Motor neuron (in vitro differentiated cells): ENCODE measurements at regions not wholly inside any gene's neighbourhood (a gene's known extent, or its start where the extent isn't known, plus 50 kb on each side); places are given as distances from the start of the nearest gene placed in this dataset.

Experiments
- ATAC-seq, 8 experiments: fragments of 200-7000 bp; cut with Tn5 transposase; replicated peaks in 6 of 8; 2 replicates each; pipeline ENCODE4 v1.8.0; 2021; ENCODE audit warnings: mild to moderate bottlenecking in 8 of 8, moderate library complexity in 8 of 8
- H3K27ac ChIP-seq, 2 donors: fragments of 250-450 bp; sonication (Bioruptor Pico); 2 replicates each; pipeline ENCODE4 v1.9.0; 2021; ENCODE audit warnings: antibody characterized with exemption in 2 of 2, mild to moderate bottlenecking in 2 of 2, moderate library complexity in 1 of 2
- H3K4me1 ChIP-seq, 2 donors: fragments of 250-450 bp; sonication (Bioruptor Pico); replicated peaks in 1 of 2; 2 replicates each; pipeline ENCODE4 v1.6.1; 2021; ENCODE audit warnings: antibody characterized with exemption in 2 of 2, mild to moderate bottlenecking in 2 of 2, moderate library complexity in 1 of 2
- H3K4me3 ChIP-seq, 5 donors: fragments of 250-450 bp; sonication (Bioruptor Pico); 2 replicates each; pipeline ENCODE4 v1.9.0; 2021; ENCODE audit warnings: antibody characterized with exemption in 5 of 5, mild to moderate bottlenecking in 5 of 5, moderate library complexity in 4 of 5
- whole genome bisulfite sequencing, 10 experiments: fragments of 450-650 bp; shearing (Covaris generic); methylation state at CpG; one replicate each; pipeline ENCODE4 v1.0.0; 2022; 5-methylcytosine and 5-hydroxymethylcytosine counted together
- in situ Hi-C, 9 experiments: fragments of 400-800 bp; cut with MboI; loops; one replicate each; pipeline ENCODE4 v1.15.0; 2021; ENCODE audit warnings: low sequenced_read_pairs in 9 of 9, low pct_unique_long_range_greater_than_20kb in 2 of 9; ENCODE audit not compliant: unreplicated experiment in 9 of 9

DNA sequence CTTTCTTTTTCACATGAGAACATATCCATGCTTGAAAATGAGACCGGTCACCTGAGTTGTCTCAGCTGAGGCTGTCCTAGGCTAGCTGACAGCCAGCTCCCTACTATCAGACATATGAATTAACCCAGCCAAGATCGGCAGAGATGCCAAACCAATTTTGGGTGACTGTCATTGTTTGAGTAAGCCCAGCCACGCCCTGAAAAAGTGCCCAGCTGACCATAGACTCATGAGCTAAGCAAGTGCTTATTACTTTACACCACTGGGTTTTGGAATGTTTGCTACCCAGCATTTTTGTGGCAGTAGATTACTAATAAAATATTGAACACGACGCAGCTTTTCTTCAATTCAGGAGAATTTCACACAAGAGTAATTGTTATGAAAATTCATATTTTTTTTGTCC lies 265.2 kb upstream of the LYZL1 start:
- WGBS, 10 experiments: 25 to 100% (median 87%) methylated on average over 2 to 5 of the region's 5 CpGs
- in situ Hi-C loops: no loop called here
- Histone ChIP-seq H3K4me1 (peaks cover 4 to 6% of the 10 kb centered on the region in 2 donors), H3K27ac (no peak overlapping the region), H3K4me3 (no peak overlapping the region)
- ATAC-seq: no peak

DNA sequence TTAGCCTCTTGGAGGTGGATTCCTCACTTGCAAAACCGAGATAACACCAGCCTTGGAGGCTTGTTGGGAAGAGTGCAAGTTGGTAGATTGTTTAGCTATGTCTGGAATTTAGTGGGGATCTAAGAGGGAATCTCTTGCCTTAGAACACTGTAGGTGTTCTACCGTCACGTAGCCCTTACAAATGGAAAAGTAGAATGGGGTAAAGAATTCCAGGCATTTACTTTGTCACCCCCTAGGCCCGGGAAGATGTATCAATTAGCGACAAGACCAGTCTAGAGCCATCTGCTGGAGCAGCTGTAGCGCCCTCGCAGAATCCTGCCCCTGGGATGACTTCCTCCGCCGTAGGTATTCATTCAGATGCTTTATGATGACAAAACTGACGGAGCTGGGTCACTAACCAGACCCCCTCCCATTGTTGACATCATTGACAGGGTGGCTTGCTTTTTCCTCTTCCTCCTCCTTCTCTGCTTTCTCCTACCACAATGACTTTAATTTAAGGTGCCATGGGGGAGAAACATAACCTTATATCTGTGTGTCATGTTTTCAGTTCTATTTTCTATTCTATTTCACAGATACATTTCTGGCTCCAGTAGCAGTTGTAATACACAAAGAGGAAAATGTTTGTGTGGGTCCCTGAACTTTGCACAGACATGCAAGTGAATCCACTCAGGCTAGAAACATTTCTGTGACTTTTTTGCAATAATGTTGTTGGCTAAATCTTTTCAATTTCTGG lies 262.6 kb upstream of the LYZL1 start:
- WGBS, 10 experiments: 10 to 100% (median 59%) methylated on average over 1 to 9 of the region's 10 CpGs; no CpG with 5 or more reads in 2 of the 10 experiments
- Histone ChIP-seq H3K4me1 (peaks cover 4 to 6% of the 10 kb centered on the region in 2 donors), H3K4me3 (no peak overlapping the region), H3K27ac (no peak overlapping the region)
- ATAC-seq: no peak
- in situ Hi-C loops: no loop called here

DNA sequence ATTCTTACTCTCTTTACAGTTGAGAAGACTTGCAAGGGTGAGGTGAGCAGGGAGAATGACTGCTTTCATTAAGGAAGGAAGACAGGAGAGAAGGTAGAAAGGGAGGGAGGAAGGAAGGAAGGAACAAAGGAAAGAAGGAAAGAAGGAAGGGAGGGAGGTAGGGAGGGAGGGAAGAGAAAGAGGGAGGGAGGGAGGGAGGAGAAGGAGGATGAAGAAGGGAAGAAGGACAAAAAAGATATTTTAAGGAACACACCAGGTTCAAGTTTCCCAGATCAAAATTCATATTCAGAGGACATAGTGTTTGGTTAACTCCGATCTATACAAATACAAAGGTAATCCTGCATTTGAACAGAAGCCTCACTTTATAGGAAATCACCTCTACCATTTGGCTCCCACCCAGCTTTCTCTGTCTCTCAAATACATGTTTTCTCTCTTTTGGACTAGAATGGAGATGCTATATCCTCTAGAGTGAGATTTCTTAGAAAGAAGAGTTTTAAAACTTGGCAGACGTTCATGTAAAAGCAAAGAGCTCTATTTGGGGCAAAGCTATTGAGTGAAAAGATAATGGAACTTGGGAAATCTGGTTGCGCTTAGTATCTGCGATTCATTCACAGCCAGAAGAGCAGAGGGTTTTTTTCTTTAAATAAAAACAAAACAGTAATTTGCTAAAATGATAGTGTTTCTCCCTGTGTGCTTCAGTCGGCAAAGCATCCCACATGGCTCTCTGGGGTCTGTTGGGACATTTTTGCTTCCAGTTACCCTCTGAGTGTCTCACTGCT lies 261.9 kb upstream of the LYZL1 start:
- in situ Hi-C loops: no loop called here
- Histone ChIP-seq H3K4me3 (no peak overlapping the region), H3K4me1 (peaks cover 4 to 6% of the 10 kb centered on the region in 2 donors), H3K27ac (no peak overlapping the region)
- ATAC-seq: no peak
- 2 to 100% (median 79%) methylated on average over 2 to 5 of the region's 5 CpGs; no CpG with 5 or more reads in 1 of the 10 experiments for WGBS, 10 experiments

- ATAC-seq: no peak
- H3K4me3 ChIP-seq: no peak overlapping the region
- no peak overlapping the region for H3K27ac ChIP-seq
- 0 to 100% (median 60%) methylated on average over 1 to 3 of the region's 3 CpGs; no CpG with 5 or more reads in 3 of the 10 experiments for WGBS, 10 experiments
- in situ Hi-C loops: no loop called here
- H3K4me1 ChIP-seq: no peaks in the 10 kb centered on the region
Observed at GRCh38 chr10:29028486-29028885, 260.4 kb upstream of the LYZL1 start.

GRCh38 chr10:29030900-29031299 lies 258.0 kb upstream of the LYZL1 start:
- no peak overlapping the region for H3K27ac ChIP-seq
- no peak overlapping the region for H3K4me3 ChIP-seq
- no peaks in the 10 kb centered on the region for H3K4me1 ChIP-seq
- in situ Hi-C loops: no loop called here
- ATAC-seq: peak in 1 of 8 experiments; percentile 17

DNA sequence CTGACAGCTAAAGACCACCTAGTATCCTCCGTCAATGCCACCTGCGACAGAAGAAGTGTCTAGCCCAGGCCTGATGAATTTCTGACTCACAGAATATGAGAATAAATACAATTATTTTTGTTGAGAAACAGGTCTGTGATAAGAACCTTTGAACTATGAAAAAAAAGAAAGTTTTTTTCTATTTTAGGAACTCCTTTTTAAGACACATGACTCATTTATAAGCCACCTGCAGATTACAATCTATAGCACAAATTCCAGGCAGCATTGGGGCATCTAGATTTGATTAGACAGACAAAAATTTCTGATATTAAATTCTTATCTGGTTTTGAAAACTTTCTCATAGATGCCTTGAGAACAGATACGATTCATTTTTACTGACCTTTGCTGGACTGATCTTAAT lies 256.7 kb upstream of the LYZL1 start:
- ATAC-seq: no peak
- H3K27ac ChIP-seq: no peak overlapping the region
- in situ Hi-C loops: no loop called here
- H3K4me3 ChIP-seq: no peak overlapping the region
- no peaks in the 10 kb centered on the region for H3K4me1 ChIP-seq
- 50 to 100% (median 100%) methylated on average over 1 to 3 of the region's 3 CpGs; no CpG with 5 or more reads in 1 of the 10 experiments for WGBS, 10 experiments

GRCh38 chr10:29033311-29033940 lies 255.4 kb upstream of the LYZL1 start:
- in situ Hi-C loops: no loop called here
- WGBS, 10 experiments: 23 to 89% (median 86%) methylated on average over 3 to 6 of the region's 6 CpGs; no CpG with 5 or more reads in 4 of the 10 experiments
- no peak overlapping the region for H3K27ac ChIP-seq
- H3K4me1 ChIP-seq: no peaks in the 10 kb centered on the region
- ATAC-seq: no peak
- H3K4me3 ChIP-seq: no peak overlapping the region

DNA sequence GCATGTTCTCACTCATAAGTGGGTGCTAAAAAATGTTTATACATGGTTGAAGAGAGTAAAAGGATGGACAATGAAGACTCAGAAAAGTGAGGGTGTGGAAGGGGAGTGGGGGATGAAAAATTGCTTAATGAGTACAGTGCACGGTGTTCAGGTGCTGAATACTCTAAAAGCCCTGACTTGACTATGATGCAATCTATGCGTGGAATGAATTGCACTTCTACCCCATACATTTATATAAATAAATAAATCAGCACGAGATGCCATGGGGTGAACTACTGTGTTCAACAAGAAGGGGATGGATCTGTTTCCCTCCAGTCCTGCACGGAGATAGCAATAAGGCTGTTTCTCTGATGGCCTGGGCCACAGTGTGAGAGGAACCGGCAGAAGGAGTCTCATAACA lies 254.3 kb upstream of the LYZL1 start:
- WGBS, 10 experiments: 49 to 67% (median 63%) methylated on average over 3 to 5 of the region's 5 CpGs; no CpG with 5 or more reads in 2 of the 10 experiments
- Histone ChIP-seq H3K27ac (no peak overlapping the region), H3K4me3 (no peak overlapping the region), H3K4me1 (peaks cover 0 to 6% of the 10 kb centered on the region in 2 donors)
- in situ Hi-C loops: no loop called here
- ATAC-seq: no peak

- 8 to 100% (median 81%) methylated on average over 1 to 2 of the region's 2 CpGs; no CpG with 5 or more reads in 1 of the 10 experiments for WGBS, 10 experiments
- Histone ChIP-seq H3K27ac (no peak overlapping the region), H3K4me3 (no peak overlapping the region), H3K4me1 (peaks cover 0 to 12% of the 10 kb centered on the region in 2 donors)
- in situ Hi-C loops: no loop called here
- ATAC-seq: no peak
Observed at GRCh38 chr10:29035721-29036120, 253.1 kb upstream of the LYZL1 start.

- Histone ChIP-seq H3K4me1 (peaks cover 0 to 12% of the 10 kb centered on the region in 2 donors), H3K27ac (no peak overlapping the region), H3K4me3 (no peak overlapping the region)
- 25 to 99% (median 85%) methylated on average over 4 to 10 of the region's 12 CpGs; no CpG with 5 or more reads in 2 of the 10 experiments for WGBS, 10 experiments
- in situ Hi-C loops: no loop called here
- ATAC-seq: no peak
Observed at GRCh38 chr10:29037348-29038113, 251.3 kb upstream of the LYZL1 start.

DNA sequence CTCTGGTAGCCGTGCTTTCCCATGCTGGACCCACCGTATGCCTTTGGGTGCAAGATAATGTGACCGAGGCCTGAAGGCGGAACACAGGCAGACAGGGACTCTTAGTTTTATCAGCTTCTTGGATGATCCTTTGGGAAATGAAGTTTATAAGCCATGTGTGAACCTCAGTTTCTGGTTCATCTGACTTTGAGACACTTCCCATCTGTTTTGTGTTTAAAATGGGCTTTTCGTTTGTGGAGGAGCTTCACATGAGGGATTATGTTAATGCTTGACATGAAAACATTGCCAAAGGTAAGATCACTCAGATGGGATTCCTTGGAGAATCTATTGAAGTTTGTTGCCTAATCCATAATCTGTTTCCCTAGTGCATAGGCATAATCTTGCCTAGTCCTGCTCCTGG lies 249.8 kb upstream of the LYZL1 start:
- in situ Hi-C loops: no loop called here
- no peak overlapping the region for H3K4me3 ChIP-seq
- peak overlapping the region in 1 of 2 donors; percentile 63 for H3K27ac ChIP-seq
- ATAC-seq: no peak
- 20 to 100% (median 85%) methylated on average over 1 to 5 of the region's 5 CpGs; no CpG with 5 or more reads in 2 of the 10 experiments for WGBS, 10 experiments
- peaks cover 0 to 12% of the 10 kb centered on the region in 2 donors for H3K4me1 ChIP-seq

- H3K27ac ChIP-seq: peak overlapping the region in 1 of 2 donors; percentile 63
- ATAC-seq: peak in 7 of 8 experiments; percentile 28 to 96 (median 81)
- WGBS, 10 experiments: 0 to 22% (median 10%) methylated on average over 1 to 2 of the region's 2 CpGs; no CpG with 5 or more reads in 2 of the 10 experiments
- in situ Hi-C loops: no loop called here
- peaks cover 0 to 12% of the 10 kb centered on the region in 2 donors for H3K4me1 ChIP-seq
- H3K4me3 ChIP-seq: no peak overlapping the region
Observed at GRCh38 chr10:29039677-29040189, 249.1 kb upstream of the LYZL1 start.
